ENCODE measurements at regions not wholly inside any gene's neighbourhood (a gene's known extent, or its start where the extent isn't known, plus 50 kb on each side); places are given as distances from the start of the nearest gene placed in this dataset.

DNA sequence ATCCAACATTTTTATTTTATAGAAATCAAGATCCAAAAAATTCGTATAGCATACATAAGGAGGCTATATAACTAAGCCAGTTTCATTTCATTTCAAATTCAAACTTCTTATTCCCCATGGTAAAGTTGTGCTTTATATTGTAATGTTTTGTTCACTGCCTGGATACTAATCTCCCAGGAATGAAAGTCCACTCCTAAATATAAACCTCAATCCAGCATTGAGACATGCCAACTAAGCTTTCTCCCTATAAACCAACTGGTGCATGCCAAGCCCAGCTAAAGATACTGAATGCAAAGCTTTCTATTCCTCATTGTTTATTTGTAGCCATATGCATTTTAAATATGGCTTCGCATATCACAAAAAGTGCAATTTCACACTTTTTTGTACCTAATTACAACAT is 63.8 kb upstream of the INPP4B start:
- H3K9me3 Mint-ChIP-seq, result peaks cover 2% of the 10 kb centered on the region
- TF ChIP-seq, protein P1, sequence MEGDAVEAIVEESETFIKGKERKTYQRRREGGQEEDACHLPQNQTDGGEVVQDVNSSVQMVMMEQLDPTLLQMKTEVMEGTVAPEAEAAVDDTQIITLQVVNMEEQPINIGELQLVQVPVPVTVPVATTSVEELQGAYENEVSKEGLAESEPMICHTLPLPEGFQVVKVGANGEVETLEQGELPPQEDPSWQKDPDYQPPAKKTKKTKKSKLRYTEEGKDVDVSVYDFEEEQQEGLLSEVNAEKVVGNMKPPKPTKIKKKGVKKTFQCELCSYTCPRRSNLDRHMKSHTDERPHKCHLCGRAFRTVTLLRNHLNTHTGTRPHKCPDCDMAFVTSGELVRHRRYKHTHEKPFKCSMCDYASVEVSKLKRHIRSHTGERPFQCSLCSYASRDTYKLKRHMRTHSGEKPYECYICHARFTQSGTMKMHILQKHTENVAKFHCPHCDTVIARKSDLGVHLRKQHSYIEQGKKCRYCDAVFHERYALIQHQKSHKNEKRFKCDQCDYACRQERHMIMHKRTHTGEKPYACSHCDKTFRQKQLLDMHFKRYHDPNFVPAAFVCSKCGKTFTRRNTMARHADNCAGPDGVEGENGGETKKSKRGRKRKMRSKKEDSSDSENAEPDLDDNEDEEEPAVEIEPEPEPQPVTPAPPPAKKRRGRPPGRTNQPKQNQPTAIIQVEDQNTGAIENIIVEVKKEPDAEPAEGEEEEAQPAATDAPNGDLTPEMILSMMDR (conservative IDR thresholded peaks at IDR 0.05), result no peak
- H3K9ac ChIP-seq (ENCODE audit: extremely low read depth, low read length, poor library complexity, severe bottlenecking), result no peak overlapping the region
- H3K27me3 Mint-ChIP-seq (ENCODE audit: insufficient read depth), result no peaks in the 10 kb centered on the region
- H3K27ac Mint-ChIP-seq, result no peak overlapping the region
- H3K4me3 ChIP-seq (ENCODE audit: low read length), result no peak overlapping the region
- H3K4me3 Mint-ChIP-seq, result no peak overlapping the region
- H3K27me3 ChIP-seq (ENCODE audit: control insufficient read depth, insufficient read depth, low read length, poor library complexity, severe bottlenecking), result no peaks in the 10 kb centered on the region
- H3K4me1 Mint-ChIP-seq, result peaks cover 11% of the 10 kb centered on the region
- DNase-seq, result no peak
- 95% methylated on average over 2 of the region's 2 CpGs; no CpG with 5 or more reads in 1 of the 2 experiments for WGBS, 2 experiments (ENCODE audit: insufficient coverage in 1 of 2, insufficient read length in 1 of 2)
- H3K9me3 ChIP-seq (ENCODE audit: control insufficient read depth, low read length), result no peaks in the 10 kb centered on the region
- H3K4me1 ChIP-seq (ENCODE audit: control insufficient read depth, insufficient read depth, low read length), result no peaks in the 10 kb centered on the region
- no peaks in the 10 kb centered on the region for H3K36me3 ChIP-seq (ENCODE audit: control insufficient read depth, insufficient read depth, low read length)
- H3K27ac ChIP-seq (ENCODE audit: low read depth, low read length), result no peak overlapping the region
- H3K36me3 Mint-ChIP-seq (ENCODE audit: low read depth), result no peaks in the 10 kb centered on the region

DNA sequence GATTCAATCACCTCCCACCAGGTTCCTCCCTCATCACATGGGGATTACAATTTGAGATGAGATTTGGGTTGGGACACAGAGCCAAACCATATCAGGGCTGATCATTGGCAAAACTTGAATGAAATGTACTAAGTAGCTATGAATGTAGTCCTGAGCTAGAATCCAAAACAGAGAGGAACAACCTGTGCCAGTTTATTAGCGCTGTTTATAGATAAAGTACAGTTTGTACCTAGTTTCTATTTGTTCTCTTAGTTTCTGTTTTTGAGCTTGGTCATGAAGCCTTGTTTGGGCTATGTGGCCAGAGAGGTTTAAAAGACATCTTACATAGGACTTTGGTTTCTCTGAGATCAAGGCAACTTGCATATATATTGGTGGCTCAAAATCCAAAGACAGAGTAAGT is 66.9 kb upstream of the INPP4B start:
- no peaks in the 10 kb centered on the region for H3K36me3 Mint-ChIP-seq (ENCODE audit: low read depth)

GRCh38 chr4:142913461-142914030 is 67.4 kb upstream of the INPP4B start:
- TF ChIP-seq, protein P1 (conservative IDR thresholded peaks at IDR 0.05), result no peak
- no peak overlapping the region for H3K27ac Mint-ChIP-seq
- peaks cover 11% of the 10 kb centered on the region for H3K4me1 Mint-ChIP-seq
- no peaks in the 10 kb centered on the region for H3K36me3 Mint-ChIP-seq (ENCODE audit: low read depth)
- Histone ChIP-seq H3K9ac (ENCODE audit: extremely low read depth, low read length, poor library complexity, severe bottlenecking) (no peak overlapping the region), H3K27ac (ENCODE audit: low read depth, low read length) (no peak overlapping the region), H3K4me3 (ENCODE audit: low read length) (peak overlapping the region; percentile 6), H3K4me1 (ENCODE audit: control insufficient read depth, insufficient read depth, low read length) (no peaks in the 10 kb centered on the region), H3K27me3 (ENCODE audit: control insufficient read depth, insufficient read depth, low read length, poor library complexity, severe bottlenecking) (no peaks in the 10 kb centered on the region), H3K36me3 (ENCODE audit: control insufficient read depth, insufficient read depth, low read length) (no peaks in the 10 kb centered on the region), H3K9me3 (ENCODE audit: control insufficient read depth, low read length) (peaks cover 7% of the 10 kb centered on the region)
- peak; percentile 72 for DNase-seq
- H3K27me3 Mint-ChIP-seq (ENCODE audit: insufficient read depth), result no peaks in the 10 kb centered on the region
- no peak overlapping the region for H3K4me3 Mint-ChIP-seq
- WGBS, 2 experiments (ENCODE audit: insufficient coverage in 1 of 2, insufficient read length in 1 of 2), result 58 to 67% methylated on average over 1 to 4 of the region's 4 CpGs
- H3K9me3 Mint-ChIP-seq, result peaks cover 4% of the 10 kb centered on the region

More for the DNA sequence above, 66.9 kb upstream of the INPP4B start:
- no peak overlapping the region for H3K4me3 Mint-ChIP-seq
- H3K9ac ChIP-seq (ENCODE audit: extremely low read depth, low read length, poor library complexity, severe bottlenecking), result no peak overlapping the region
- no peaks in the 10 kb centered on the region for H3K4me1 ChIP-seq (ENCODE audit: control insufficient read depth, insufficient read depth, low read length)
- 100% methylated on average over 1 of the region's 1 CpG; no CpG with 5 or more reads in 1 of the 2 experiments for WGBS, 2 experiments (ENCODE audit: insufficient coverage in 1 of 2, insufficient read length in 1 of 2)
- H3K27me3 Mint-ChIP-seq (ENCODE audit: insufficient read depth), result no peaks in the 10 kb centered on the region
- no peaks in the 10 kb centered on the region for H3K36me3 ChIP-seq (ENCODE audit: control insufficient read depth, insufficient read depth, low read length)
- peaks cover 7% of the 10 kb centered on the region for H3K9me3 ChIP-seq (ENCODE audit: control insufficient read depth, low read length)
- TF ChIP-seq, protein P1 (conservative IDR thresholded peaks at IDR 0.05), result no peak
- DNase-seq, result no peak
- H3K27ac Mint-ChIP-seq, result no peak overlapping the region
- H3K4me1 Mint-ChIP-seq, result peaks cover 11% of the 10 kb centered on the region
- peak overlapping the region; percentile 6 for H3K4me3 ChIP-seq (ENCODE audit: low read length)
- peaks cover 4% of the 10 kb centered on the region for H3K9me3 Mint-ChIP-seq
- no peak overlapping the region for H3K27ac ChIP-seq (ENCODE audit: low read depth, low read length)
- H3K27me3 ChIP-seq (ENCODE audit: control insufficient read depth, insufficient read depth, low read length, poor library complexity, severe bottlenecking), result no peaks in the 10 kb centered on the region
